GM18498 (cell line): ENCODE measurements at regions not wholly inside any gene's neighbourhood (a gene's known extent, or its start where the extent isn't known, plus 50 kb on each side); places are given as distances from the start of the nearest gene placed in this dataset.

ENCODE experiments used
- ATAC-seq: cut with Tn5 transposase; IDR thresholded peaks from one replicate; pipeline ENCODE4 v1.9.1; 2021; ENCODE audit warnings: mild to moderate bottlenecking, moderate library complexity; ENCODE audit not compliant: unreplicated experiment

- ATAC-seq = no peak
Observed at GRCh38 chr20:21653628-21654027, 51.8 kb upstream of the PAX1 start.

- no peak for ATAC-seq
Observed at GRCh38 chr20:21643417-21643816, 62.0 kb upstream of the PAX1 start.

- ATAC-seq = no peak
Observed at GRCh38 chr20:21640556-21640955, 64.9 kb upstream of the PAX1 start.

GRCh38 chr20:21633829-21634228, 71.6 kb upstream of the PAX1 start:
- ATAC-seq = no peak

- no peak for ATAC-seq
Observed at GRCh38 chr20:21632735-21633053, 72.8 kb upstream of the PAX1 start.

- ATAC-seq = no peak
Observed at GRCh38 chr20:21632031-21632734, 73.3 kb upstream of the PAX1 start.

- ATAC-seq = no peak
Observed at GRCh38 chr20:21628800-21629199, 76.7 kb upstream of the PAX1 start.

GRCh38 chr20:21623781-21624094, 81.7 kb upstream of the PAX1 start:
- ATAC-seq = no peak

- no peak for ATAC-seq
Observed at GRCh38 chr20:21623074-21623780, 82.2 kb upstream of the PAX1 start.

GRCh38 chr20:21622097-21622857, 83.2 kb upstream of the PAX1 start:
- no peak for ATAC-seq

- no peak for ATAC-seq
Observed at GRCh38 chr20:21618759-21619416, 86.6 kb upstream of the PAX1 start.

GRCh38 chr20:21615617-21616080, 89.8 kb upstream of the PAX1 start:
- peak; percentile 72 for ATAC-seq

GRCh38 chr20:21614980-21615379, 90.5 kb upstream of the PAX1 start:
- ATAC-seq = no peak

- ATAC-seq = no peak
Observed at GRCh38 chr20:21613512-21613911, 92.0 kb upstream of the PAX1 start.

GRCh38 chr20:21609981-21610380, 95.5 kb upstream of the PAX1 start:
- no peak for ATAC-seq

GRCh38 chr20:21609221-21609620, 95.4 kb upstream of the NKX2-2 start:
- ATAC-seq = no peak

GRCh38 chr20:21608777-21609176, 94.9 kb upstream of the NKX2-2 start:
- ATAC-seq = no peak

GRCh38 chr20:21607971-21608725, 94.3 kb upstream of the NKX2-2 start:
- no peak for ATAC-seq

GRCh38 chr20:21601799-21602198, 87.9 kb upstream of the NKX2-2 start:
- ATAC-seq = no peak

- ATAC-seq = no peak
Observed at GRCh38 chr20:21586682-21587081, 72.8 kb upstream of the NKX2-2 start.
